Limb (tissue), 2 donors: ENCODE measurements at regions not wholly inside any gene's neighbourhood (a gene's known extent, or its start where the extent isn't known, plus 50 kb on each side); places are given as distances from the start of the nearest gene placed in this dataset.
"Not testable (repeated sequence)": the region's sequence is repeated elsewhere in the genome, so short reads cannot be mapped to it uniquely, and the experiment has no call there.

ENCODE experiments used
- DNase-seq, 2 donors: peaks; one replicate each; pipeline ENCODE4 v3.0.0-alpha.2; 2016; ENCODE audit errors: extremely low spot score in 2 of 2

- DNase-seq: no peak
Observed at GRCh38 chr4:116150152-116150551, 935.2 kb downstream of the TRAM1L1 start.

- DNase-seq: no peak
Observed at GRCh38 chr4:116143198-116143597, 942.2 kb downstream of the TRAM1L1 start.

- DNase-seq: no peak
Observed at GRCh38 chr4:116132946-116133345, 952.4 kb downstream of the TRAM1L1 start.

GRCh38 chr4:116126794-116127193 lies 958.6 kb downstream of the TRAM1L1 start:
- no peak for DNase-seq

- no peak for DNase-seq
Observed at GRCh38 chr4:116122124-116122523, 963.3 kb downstream of the TRAM1L1 start.

- DNase-seq: no peak
Observed at GRCh38 chr4:116118221-116118620, 967.2 kb downstream of the TRAM1L1 start.

GRCh38 chr4:116112861-116113260 lies 972.5 kb downstream of the TRAM1L1 start:
- not testable (repeated sequence) for DNase-seq

- DNase-seq: no peak
Observed at GRCh38 chr4:116110713-116111112, 974.7 kb downstream of the TRAM1L1 start.

- no peak for DNase-seq
Observed at GRCh38 chr4:116108606-116109005, 976.8 kb downstream of the TRAM1L1 start.

- no peak for DNase-seq
Observed at GRCh38 chr4:116101321-116101720, 984.1 kb downstream of the TRAM1L1 start.

- DNase-seq: no peak
Observed at GRCh38 chr4:116099596-116099995, 985.8 kb downstream of the TRAM1L1 start.

- DNase-seq: not testable (repeated sequence)
Observed at GRCh38 chr4:116097353-116097752, 983.9 kb upstream of the NDST4 start.

- no peak for DNase-seq
Observed at GRCh38 chr4:116092961-116093360, 979.5 kb upstream of the NDST4 start.

- DNase-seq: peak in 1 of 2 donors; percentile 4
Observed at GRCh38 chr4:116088771-116089170, 975.4 kb upstream of the NDST4 start.

GRCh38 chr4:116082808-116083366 lies 969.5 kb upstream of the NDST4 start:
- DNase-seq: no peak

GRCh38 chr4:116073051-116073450 lies 959.6 kb upstream of the NDST4 start:
- no peak for DNase-seq

- DNase-seq: no peak
Observed at GRCh38 chr4:116070283-116070682, 956.9 kb upstream of the NDST4 start.

- no peak for DNase-seq
Observed at GRCh38 chr4:116066711-116067245, 953.4 kb upstream of the NDST4 start.

- no peak for DNase-seq
Observed at GRCh38 chr4:116064331-116064730, 950.9 kb upstream of the NDST4 start.

GRCh38 chr4:116059361-116059760 lies 945.9 kb upstream of the NDST4 start:
- DNase-seq: no peak

GRCh38 chr4:116058129-116058528 lies 944.7 kb upstream of the NDST4 start:
- no peak for DNase-seq

GRCh38 chr4:116055857-116056827 lies 942.7 kb upstream of the NDST4 start:
- peak in 1 of 2 donors; percentile 18 for DNase-seq
